ENCODE measurements at regions not wholly inside any gene's neighbourhood (a gene's known extent, or its start where the extent isn't known, plus 50 kb on each side); places are given as distances from the start of the nearest gene placed in this dataset.

GRCh38 chr2:154941379-154941778 lies 242.9 kb downstream of the KCNJ3 start:
- no peak for TF ChIP-seq CTCF (IDR thresholded peaks at IDR 0.05 in 4 of 5, conservative IDR thresholded peaks at IDR 0.05 in 1 of 5)
- TF ChIP-seq POLR2A (IDR thresholded peaks at IDR 0.05) = no peak
